ENCODE measurements at regions not wholly inside any gene's neighbourhood (a gene's known extent, or its start where the extent isn't known, plus 50 kb on each side); places are given as distances from the start of the nearest gene placed in this dataset.

DNA sequence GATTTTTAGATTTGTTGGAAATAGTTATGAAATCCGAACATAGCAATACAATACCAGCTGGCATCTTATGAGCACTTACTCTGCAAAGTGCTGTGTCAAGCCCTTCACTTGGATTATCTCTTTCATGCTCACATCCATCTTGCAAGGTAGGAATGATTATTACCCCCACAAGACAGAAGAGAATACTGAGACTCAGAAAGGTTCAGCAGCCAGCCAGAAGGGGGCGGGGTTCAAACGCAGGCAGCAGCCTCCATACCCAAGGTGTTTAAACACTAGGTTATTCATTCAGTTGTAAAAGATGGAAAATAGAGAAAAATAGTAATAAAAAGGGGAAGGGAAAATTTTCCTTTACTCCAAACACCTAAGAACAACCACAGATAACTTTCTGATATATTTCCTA lies 158.5 kb downstream of the CCDC34 start:
- CTCF ChIA-PET: no interaction called here
- DNase-seq: no peak

GRCh38 chr11:27203077-27203647 lies 159.9 kb downstream of the CCDC34 start:
- Mint-ChIP-seq H3K4me1 (no peaks in the 10 kb centered on the region), H3K9me3 (no peaks in the 10 kb centered on the region), H3K27ac (no peak overlapping the region), H3K4me3 (no peak overlapping the region), H3K36me3 (ENCODE audit: low read depth) (no peaks in the 10 kb centered on the region), H3K27me3 (no peaks in the 10 kb centered on the region)
- POLR2A ChIA-PET: no interaction called here
- CTCF ChIA-PET: no interaction called here
- no peak for DNase-seq

More for the DNA sequence above, 158.5 kb downstream of the CCDC34 start:
- no peaks in the 10 kb centered on the region for H3K36me3 Mint-ChIP-seq (ENCODE audit: low read depth)
- H3K27ac Mint-ChIP-seq: no peak overlapping the region
- POLR2A ChIA-PET: no interaction called here
- H3K4me3 Mint-ChIP-seq: no peak overlapping the region
- no peaks in the 10 kb centered on the region for H3K9me3 Mint-ChIP-seq
- H3K27me3 Mint-ChIP-seq: no peaks in the 10 kb centered on the region
- H3K4me1 Mint-ChIP-seq: no peaks in the 10 kb centered on the region

DNA sequence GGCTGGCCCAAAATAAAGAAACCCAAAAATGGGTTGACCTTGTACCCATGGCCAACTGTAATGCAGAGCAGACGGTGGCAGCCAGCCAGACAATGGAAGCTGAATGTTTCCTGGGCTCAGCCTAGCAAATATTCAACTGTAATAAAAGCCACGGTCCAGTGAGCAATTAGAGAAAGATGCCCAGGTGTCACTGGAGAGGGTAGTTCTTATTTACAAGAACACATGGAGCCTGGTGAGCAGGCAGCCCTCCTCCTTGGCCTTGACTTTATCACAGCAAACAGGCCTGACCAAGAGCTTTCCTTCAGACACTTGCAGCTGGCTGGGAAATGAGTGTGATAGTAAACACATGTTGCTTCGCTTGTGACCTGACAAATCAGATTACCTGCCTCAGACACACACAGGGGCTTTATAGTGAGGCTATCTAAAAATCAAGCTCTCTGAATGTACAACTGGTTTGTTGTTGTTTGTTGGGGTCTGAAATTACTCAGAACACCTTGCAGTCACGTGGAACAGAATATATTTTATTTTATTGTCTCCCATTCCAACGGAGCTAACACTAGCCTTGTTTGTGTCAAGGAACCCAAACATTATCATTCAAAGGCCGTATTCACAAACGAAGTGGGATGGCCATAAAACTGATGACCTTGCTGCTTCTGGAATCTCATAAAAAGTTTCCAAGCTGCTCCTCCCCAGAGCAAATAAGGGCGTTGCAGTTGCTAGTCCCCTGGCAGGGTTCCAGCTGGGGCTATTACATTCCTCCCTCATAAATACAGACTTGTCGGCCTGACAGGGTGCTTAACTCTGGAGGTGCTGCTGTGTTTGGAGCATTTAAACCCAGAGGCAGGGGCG lies 161.1 kb downstream of the BBOX1 start:
- no peak overlapping the region for H3K4me3 Mint-ChIP-seq
- ChIA-PET POLR2A (no interaction called here), CTCF (no interaction called here)
- no peak overlapping the region for H3K27ac Mint-ChIP-seq
- no peak for DNase-seq
- H3K9me3 Mint-ChIP-seq: no peaks in the 10 kb centered on the region
- no peaks in the 10 kb centered on the region for H3K4me1 Mint-ChIP-seq
- no peaks in the 10 kb centered on the region for H3K27me3 Mint-ChIP-seq
- no peaks in the 10 kb centered on the region for H3K36me3 Mint-ChIP-seq (ENCODE audit: low read depth)

DNA sequence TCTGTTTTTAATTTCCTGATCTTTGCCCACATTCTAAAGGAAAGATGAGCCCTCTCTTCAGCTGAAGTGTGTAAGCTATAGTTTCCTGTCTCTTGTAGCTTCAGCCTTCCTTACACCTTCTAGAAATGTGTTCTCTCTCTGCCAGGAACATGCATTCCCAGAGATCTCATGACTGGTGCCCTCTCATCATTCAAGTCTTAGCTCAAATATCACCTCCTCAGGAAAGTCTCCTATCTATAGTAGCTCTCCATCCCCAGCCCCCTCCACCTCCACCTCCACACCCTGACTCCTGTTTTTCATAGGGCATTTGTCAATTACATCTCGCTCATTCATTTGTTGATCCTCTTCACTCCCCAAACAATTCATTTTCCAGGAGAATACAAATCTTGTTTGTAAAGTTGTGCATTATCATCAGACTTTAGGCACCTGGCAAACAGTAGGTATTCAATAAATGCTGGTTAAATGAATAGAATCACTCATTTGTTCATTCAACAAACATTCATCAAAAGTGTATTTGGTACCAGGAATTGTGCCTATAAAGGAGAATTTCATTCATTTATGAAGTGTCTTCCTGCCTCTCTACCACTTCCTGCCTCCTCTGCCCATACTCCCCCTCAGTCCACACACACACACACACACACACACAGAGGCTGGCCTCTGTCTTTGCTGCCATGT lies 160.3 kb downstream of the BBOX1 start:
- H3K36me3 Mint-ChIP-seq (ENCODE audit: low read depth): no peaks in the 10 kb centered on the region
- DNase-seq: no peak
- H3K9me3 Mint-ChIP-seq: no peaks in the 10 kb centered on the region
- no peak overlapping the region for H3K4me3 Mint-ChIP-seq
- H3K4me1 Mint-ChIP-seq: no peaks in the 10 kb centered on the region
- CTCF ChIA-PET: no interaction called here
- H3K27me3 Mint-ChIP-seq: no peaks in the 10 kb centered on the region
- POLR2A ChIA-PET: no interaction called here
- H3K27ac Mint-ChIP-seq: no peak overlapping the region

DNA sequence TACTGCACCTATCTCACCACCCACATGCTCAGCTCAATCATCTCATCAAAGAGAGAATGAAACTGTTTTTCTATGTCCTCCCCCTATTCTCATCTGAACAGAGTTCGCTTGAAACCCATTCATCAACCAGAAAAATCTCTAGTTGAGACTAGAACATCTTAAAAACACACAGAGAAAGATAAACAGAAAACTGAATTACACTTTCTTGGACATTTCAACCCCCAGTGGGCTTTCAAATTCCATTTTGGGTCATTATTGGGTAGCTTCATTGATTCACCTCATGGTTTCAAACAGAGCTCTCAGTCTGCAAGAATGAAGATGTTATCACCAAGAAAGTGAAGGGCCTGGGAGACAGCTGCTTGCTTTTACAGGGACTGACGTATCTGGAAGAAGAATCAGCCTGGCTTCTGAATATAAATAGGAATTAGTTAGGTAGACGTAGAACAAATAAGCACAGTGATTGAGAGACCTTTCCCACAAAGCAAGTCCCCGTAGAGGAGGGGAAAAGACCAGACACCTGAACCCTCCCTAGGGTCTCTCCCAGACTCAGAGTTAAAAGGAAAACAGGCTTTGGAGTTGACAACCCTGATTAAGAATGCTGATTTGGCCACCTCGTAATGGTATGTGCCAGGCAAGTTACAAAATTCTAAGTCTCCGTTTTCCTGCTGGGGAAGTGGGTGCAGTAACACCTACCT lies 155.7 kb downstream of the BBOX1 start:
- Mint-ChIP-seq H3K9me3 (no peaks in the 10 kb centered on the region), H3K27ac (no peak overlapping the region), H3K4me1 (no peaks in the 10 kb centered on the region), H3K36me3 (ENCODE audit: low read depth) (no peaks in the 10 kb centered on the region), H3K4me3 (no peak overlapping the region), H3K27me3 (peaks cover 9% of the 10 kb centered on the region)
- ChIA-PET CTCF (interaction anchor here (0.7 to 1.0 kb wide), 2 partner anchors 268 to 288 kb away, joined by 3 to 4 read pairs; no protein-coding TSS in a partner anchor), POLR2A (no interaction called here)
- DNase-seq: no peak

GRCh38 chr11:27195837-27196202 lies 155.2 kb downstream of the BBOX1 start:
- POLR2A ChIA-PET: no interaction called here
- H3K4me3 Mint-ChIP-seq: no peak overlapping the region
- H3K9me3 Mint-ChIP-seq: no peaks in the 10 kb centered on the region
- H3K27ac Mint-ChIP-seq: no peak overlapping the region
- no peaks in the 10 kb centered on the region for H3K36me3 Mint-ChIP-seq (ENCODE audit: low read depth)
- DNase-seq: no peak
- H3K27me3 Mint-ChIP-seq: peaks cover 10% of the 10 kb centered on the region
- no peaks in the 10 kb centered on the region for H3K4me1 Mint-ChIP-seq
- CTCF ChIA-PET: interaction anchor here (0.7 to 1.0 kb wide), 2 partner anchors 269 to 289 kb away, joined by 3 to 4 read pairs; no protein-coding TSS in a partner anchor

DNA sequence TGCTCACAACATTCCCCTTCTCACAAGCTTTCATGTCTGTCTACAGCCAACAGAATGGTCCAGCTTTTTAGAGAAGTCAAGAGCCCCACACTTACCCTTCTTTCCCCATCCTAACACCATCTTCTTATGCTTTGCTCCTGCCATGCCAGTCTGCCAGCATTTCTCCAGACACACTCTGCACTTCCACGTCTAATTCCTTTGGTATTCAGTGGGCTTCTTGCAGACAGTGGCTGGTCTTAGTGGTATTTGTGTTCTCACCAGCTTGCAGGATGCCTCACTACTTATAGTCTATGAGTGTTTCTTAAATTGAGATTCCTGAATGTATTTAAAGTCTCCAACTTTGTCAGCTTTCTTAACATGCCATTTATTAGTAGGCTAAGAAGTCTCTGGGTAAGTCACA lies 154.4 kb downstream of the BBOX1 start:
- H3K9me3 Mint-ChIP-seq: no peaks in the 10 kb centered on the region
- CTCF ChIA-PET: no interaction called here
- no peak for DNase-seq
- no peaks in the 10 kb centered on the region for H3K4me1 Mint-ChIP-seq
- H3K4me3 Mint-ChIP-seq: no peak overlapping the region
- POLR2A ChIA-PET: no interaction called here
- H3K27ac Mint-ChIP-seq: no peak overlapping the region
- H3K36me3 Mint-ChIP-seq (ENCODE audit: low read depth): no peaks in the 10 kb centered on the region
- H3K27me3 Mint-ChIP-seq: peaks cover 11% of the 10 kb centered on the region

DNA sequence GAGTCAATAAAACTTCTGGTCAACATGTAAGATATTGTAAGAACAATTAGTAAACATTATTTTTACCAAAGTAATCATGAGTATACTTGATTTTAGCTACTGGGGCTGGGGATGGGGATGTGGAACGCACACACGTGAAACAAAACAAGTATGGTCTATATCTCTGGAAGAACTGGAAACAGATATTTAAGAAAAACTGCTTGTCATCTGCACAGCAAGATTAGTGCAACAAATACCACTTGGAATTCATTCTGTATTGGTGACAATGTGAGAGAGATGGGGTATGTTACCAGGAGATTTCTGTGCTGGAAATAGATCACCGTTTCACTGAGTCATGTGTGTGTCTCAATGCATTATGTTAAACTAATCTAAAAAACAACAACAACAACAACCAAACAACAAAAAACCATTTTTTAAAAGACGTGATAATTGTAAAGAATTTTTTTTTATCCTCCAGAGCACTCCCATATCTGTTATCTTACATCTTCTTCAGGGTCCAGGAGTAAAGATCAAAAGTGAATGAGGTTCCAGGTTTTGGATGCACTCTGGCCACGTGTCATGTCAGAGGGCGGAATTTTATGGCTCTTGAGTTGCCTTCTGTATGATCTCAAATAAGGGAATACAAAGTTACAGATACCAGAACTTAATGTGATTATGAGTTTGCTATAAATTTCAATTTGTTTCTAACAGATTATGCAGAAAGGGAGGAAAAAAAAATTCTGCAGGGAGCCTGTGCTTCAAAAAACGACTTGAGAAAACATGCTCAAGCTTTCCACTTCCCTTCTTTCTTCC lies 153.0 kb downstream of the BBOX1 start:
- Mint-ChIP-seq H3K9me3 (no peaks in the 10 kb centered on the region), H3K4me3 (no peak overlapping the region), H3K27me3 (peaks cover 13% of the 10 kb centered on the region), H3K27ac (no peak overlapping the region), H3K4me1 (no peaks in the 10 kb centered on the region), H3K36me3 (ENCODE audit: low read depth) (no peaks in the 10 kb centered on the region)
- CTCF ChIA-PET: interaction anchor here (0.6 kb wide), 1 partner anchor 10 kb away, joined by 3 read pairs; no protein-coding TSS in a partner anchor
- POLR2A ChIA-PET: no interaction called here
- no peak for DNase-seq

DNA sequence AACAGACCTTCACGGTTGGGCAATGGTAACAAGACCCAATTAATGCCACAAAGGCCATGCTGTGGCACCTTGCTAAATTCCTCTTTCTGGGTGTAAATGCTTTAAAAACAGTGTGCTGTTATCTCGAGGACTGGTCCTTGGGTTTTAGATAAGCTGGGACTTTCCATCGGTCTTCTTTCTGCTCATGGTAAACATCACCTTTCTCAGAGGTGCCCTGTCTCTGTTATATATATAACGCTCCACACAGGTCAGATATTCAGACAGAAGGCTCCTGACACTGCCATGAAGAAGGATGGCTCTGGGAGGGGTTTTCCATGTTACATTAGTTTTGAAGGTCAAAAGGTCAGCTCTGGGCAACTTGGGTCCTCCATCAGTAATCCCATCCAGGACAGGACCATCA lies 151.6 kb downstream of the BBOX1 start:
- DNase-seq: no peak
- peaks cover 19% of the 10 kb centered on the region for H3K27me3 Mint-ChIP-seq
- H3K27ac Mint-ChIP-seq: no peak overlapping the region
- no peaks in the 10 kb centered on the region for H3K4me1 Mint-ChIP-seq
- no peak overlapping the region for H3K4me3 Mint-ChIP-seq
- no peaks in the 10 kb centered on the region for H3K36me3 Mint-ChIP-seq (ENCODE audit: low read depth)
- ChIA-PET POLR2A (no interaction called here), CTCF (no interaction called here)
- H3K9me3 Mint-ChIP-seq: no peaks in the 10 kb centered on the region

GRCh38 chr11:27191639-27192038 lies 151.0 kb downstream of the BBOX1 start:
- peaks cover 19% of the 10 kb centered on the region for H3K27me3 Mint-ChIP-seq
- H3K4me3 Mint-ChIP-seq: no peak overlapping the region
- H3K27ac Mint-ChIP-seq: no peak overlapping the region
- H3K9me3 Mint-ChIP-seq: no peaks in the 10 kb centered on the region
- no peak for DNase-seq
- CTCF ChIA-PET: no interaction called here
- H3K4me1 Mint-ChIP-seq: no peaks in the 10 kb centered on the region
- POLR2A ChIA-PET: no interaction called here
- H3K36me3 Mint-ChIP-seq (ENCODE audit: low read depth): no peaks in the 10 kb centered on the region

- H3K36me3 Mint-ChIP-seq (ENCODE audit: low read depth): no peaks in the 10 kb centered on the region
- ChIA-PET CTCF (no interaction called here), POLR2A (no interaction called here)
- no peak overlapping the region for H3K27ac Mint-ChIP-seq
- H3K4me1 Mint-ChIP-seq: no peaks in the 10 kb centered on the region
- H3K27me3 Mint-ChIP-seq: peaks cover 13% of the 10 kb centered on the region
- H3K9me3 Mint-ChIP-seq: no peaks in the 10 kb centered on the region
- no peak overlapping the region for H3K4me3 Mint-ChIP-seq
- DNase-seq: no peak
These were observed 148.1 kb downstream of the BBOX1 start for GRCh38 chr11:27188696-27189095.

DNA sequence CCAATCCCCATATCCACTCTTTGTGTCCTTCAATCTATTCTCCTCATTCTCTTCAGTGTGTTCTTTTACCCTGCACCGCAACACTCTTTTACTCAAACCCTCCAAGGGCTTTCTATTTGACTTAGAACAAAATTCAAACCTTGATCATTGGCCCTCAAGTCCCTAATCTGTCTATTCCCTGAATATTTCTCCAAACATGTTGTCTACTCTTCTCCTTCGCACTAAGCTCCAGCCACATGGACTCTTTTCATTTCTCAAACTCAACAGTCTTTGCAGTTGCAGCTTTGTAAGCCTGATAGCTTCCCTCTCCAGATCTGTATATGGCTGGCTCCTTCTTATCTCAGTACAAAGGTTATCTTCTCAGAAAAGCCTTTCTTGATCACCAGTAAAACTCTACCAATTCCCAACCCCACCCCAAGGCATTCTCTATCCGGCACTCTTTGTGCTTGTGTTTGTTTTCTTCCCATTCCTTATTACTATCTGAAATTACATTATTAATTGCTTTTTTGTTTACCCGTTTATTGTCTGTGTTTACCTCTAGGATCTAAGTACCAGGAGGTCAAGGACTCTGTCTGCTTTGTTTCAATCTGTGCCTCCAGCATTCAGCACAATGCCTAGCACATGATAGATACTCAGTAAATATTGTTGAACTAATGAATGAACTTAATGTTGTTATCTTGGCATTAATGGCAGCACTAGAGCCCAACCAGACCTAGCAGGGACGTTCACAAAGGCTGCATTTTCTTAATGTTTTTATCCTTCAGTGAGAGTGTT lies 147.4 kb downstream of the BBOX1 start:
- no peak overlapping the region for H3K4me3 Mint-ChIP-seq
- no peak overlapping the region for H3K27ac Mint-ChIP-seq
- CTCF ChIA-PET: no interaction called here
- no peaks in the 10 kb centered on the region for H3K4me1 Mint-ChIP-seq
- H3K36me3 Mint-ChIP-seq (ENCODE audit: low read depth): no peaks in the 10 kb centered on the region
- POLR2A ChIA-PET: no interaction called here
- H3K9me3 Mint-ChIP-seq: no peaks in the 10 kb centered on the region
- H3K27me3 Mint-ChIP-seq: peaks cover 10% of the 10 kb centered on the region
- no peak for DNase-seq
